Choroid plexus epithelial cell (primary cell): ENCODE measurements at regions not wholly inside any gene's neighbourhood (a gene's known extent, or its start where the extent isn't known, plus 50 kb on each side); places are given as distances from the start of the nearest gene placed in this dataset.

Experiments
- DNase-seq: peaks from one replicate; pipeline ENCODE4 v3.0.0-alpha.2; 2010; ENCODE audit warnings: low read depth
- H3K4me3 ChIP-seq: 2 replicates; pipeline ENCODE4 v1.5.1; 2011; ENCODE audit warnings: low read depth, mild to moderate bottlenecking, control low read depth, low read length, moderate library complexity
- CTCF ChIP-seq: conservative IDR thresholded peaks from 2 replicates; pipeline ENCODE4 v1.5.1; 2011; ENCODE audit warnings: low read depth, mild to moderate bottlenecking, control low read depth, inconsistent platforms, low read length, moderate library complexity

GRCh38 chr22:27245056-27245455 lies 556.5 kb downstream of the MN1 start:
- no peak for TF ChIP-seq CTCF
- no peak for DNase-seq
- H3K4me3 ChIP-seq = no peak overlapping the region

- no peak overlapping the region for H3K4me3 ChIP-seq
- no peak for TF ChIP-seq CTCF
- no peak for DNase-seq
Observed at GRCh38 chr22:27246558-27246957, 555.0 kb downstream of the MN1 start.

GRCh38 chr22:27247701-27248434 lies 553.7 kb downstream of the MN1 start:
- no peak for TF ChIP-seq CTCF
- peak; percentile 58 for DNase-seq
- no peak overlapping the region for H3K4me3 ChIP-seq

- TF ChIP-seq CTCF = no peak
- no peak overlapping the region for H3K4me3 ChIP-seq
- DNase-seq = no peak
Observed at GRCh38 chr22:27250418-27250817, 551.1 kb downstream of the MN1 start.

- no peak overlapping the region for H3K4me3 ChIP-seq
- no peak for TF ChIP-seq CTCF
- DNase-seq = no peak
Observed at GRCh38 chr22:27250886-27251285, 550.7 kb downstream of the MN1 start.

GRCh38 chr22:27251563-27251962 lies 550.0 kb downstream of the MN1 start:
- TF ChIP-seq CTCF = no peak
- no peak overlapping the region for H3K4me3 ChIP-seq
- no peak for DNase-seq

- peak; percentile 91 for DNase-seq
- no peak overlapping the region for H3K4me3 ChIP-seq
- TF ChIP-seq CTCF = no peak
Observed at GRCh38 chr22:27252282-27253049, 549.1 kb downstream of the MN1 start.
